ENCODE measurements at regions not wholly inside any gene's neighbourhood (a gene's known extent, or its start where the extent isn't known, plus 50 kb on each side); places are given as distances from the start of the nearest gene placed in this dataset.
"Not testable (repeated sequence)": the region's sequence is repeated elsewhere in the genome, so short reads cannot be mapped to it uniquely, and the experiment has no call there.

DNA sequence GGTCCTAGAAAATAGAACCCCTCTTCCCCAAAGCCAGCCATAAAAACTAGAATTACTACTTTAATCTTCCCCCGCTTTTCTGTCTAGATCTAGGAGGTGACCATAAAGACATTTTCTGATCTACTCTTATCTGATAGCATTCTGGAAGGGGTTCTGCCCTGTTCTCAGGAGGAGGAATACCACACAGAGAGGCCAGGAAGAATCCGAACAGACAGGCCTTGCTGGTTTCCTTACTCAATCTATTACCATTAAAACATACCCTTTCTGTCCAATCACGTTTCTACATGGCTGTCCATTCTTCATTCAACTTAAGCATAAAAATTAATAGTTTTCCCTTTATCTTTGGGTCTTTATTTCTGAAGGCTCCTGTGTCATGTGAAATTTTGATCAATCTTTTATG lies 198.7 kb downstream of the GPAT3 start:
- in situ Hi-C loops (cut with HindIII; ENCODE audit: low pct_unique_long_range_greater_than_20kb, low sequenced_read_pairs) = no loop called here
- DNase-seq (ENCODE audit: low read depth) = no peak

DNA sequence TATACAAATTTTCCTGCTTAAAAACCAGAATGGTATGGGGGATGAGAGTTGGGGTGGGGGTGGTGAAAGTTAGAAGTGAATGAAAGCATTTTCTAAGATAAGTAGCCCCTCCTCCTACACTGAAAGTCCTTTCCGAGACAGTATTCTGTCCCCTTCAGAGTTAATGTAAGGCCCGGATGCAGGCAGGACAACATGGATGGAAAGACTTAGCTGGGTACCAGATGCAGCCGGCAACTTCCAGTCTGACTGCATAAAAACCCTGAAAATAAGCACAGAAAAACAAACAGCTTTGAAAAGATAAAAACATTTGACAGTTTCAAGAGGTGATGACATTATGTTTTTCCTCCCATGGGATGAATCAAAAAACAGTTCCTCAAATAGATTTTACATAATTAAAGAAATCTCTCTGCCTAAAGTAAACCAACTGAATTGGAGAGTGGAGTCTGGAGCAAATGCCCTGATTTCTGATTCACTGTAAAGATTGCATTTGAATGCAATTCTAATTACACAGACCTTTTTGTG lies 196.3 kb downstream of the GPAT3 start:
- no peak for DNase-seq (ENCODE audit: low read depth)
- in situ Hi-C loops (cut with HindIII; ENCODE audit: low pct_unique_long_range_greater_than_20kb, low sequenced_read_pairs) = no loop called here

DNA sequence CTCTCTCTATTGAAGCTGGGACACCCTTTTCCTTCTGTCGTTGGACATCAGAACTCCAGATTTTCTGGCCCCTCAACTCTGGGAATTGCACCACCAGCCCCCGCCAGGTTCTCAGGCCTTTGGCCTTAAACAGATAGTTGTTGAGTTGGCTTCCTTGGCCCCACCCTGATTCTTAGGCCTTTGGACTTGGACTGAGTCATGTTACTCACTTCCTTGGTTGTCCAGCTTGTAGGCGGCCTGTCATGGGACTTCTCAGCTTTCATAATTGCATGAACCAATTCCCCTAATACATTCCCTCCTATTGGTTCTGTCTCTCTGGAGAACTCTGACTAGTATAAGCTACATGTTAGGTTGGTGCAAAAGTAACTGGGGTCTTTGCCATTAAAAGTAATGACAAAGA lies 195.7 kb downstream of the GPAT3 start:
- in situ Hi-C loops (cut with HindIII; ENCODE audit: low pct_unique_long_range_greater_than_20kb, low sequenced_read_pairs) = no loop called here
- DNase-seq (ENCODE audit: low read depth) = peak; percentile 4

DNA sequence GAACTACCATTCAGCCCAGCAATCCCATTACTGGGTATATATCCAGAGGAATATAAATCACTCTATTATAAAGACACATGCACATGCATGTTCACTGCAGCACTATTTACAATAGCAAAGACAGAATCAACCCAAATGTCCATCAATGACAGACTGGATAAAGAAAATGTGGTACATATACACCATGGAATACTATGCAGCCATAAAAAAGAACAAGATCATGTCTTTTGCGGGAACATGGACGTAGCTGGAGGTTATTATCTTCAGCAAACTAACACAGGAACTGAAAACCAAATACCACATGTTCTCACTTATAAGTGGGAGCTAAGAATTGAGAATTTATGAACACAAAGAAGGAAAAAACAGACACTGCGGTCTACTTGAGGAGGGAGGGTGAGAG lies 195.1 kb downstream of the GPAT3 start:
- DNase-seq (ENCODE audit: low read depth); in situ Hi-C loops (cut with HindIII; ENCODE audit: low pct_unique_long_range_greater_than_20kb, low sequenced_read_pairs): not testable (repeated sequence)

GRCh38 chr4:83728191-83728590 lies 192.3 kb downstream of the GPAT3 start:
- DNase-seq (ENCODE audit: low read depth) = no peak

DNA sequence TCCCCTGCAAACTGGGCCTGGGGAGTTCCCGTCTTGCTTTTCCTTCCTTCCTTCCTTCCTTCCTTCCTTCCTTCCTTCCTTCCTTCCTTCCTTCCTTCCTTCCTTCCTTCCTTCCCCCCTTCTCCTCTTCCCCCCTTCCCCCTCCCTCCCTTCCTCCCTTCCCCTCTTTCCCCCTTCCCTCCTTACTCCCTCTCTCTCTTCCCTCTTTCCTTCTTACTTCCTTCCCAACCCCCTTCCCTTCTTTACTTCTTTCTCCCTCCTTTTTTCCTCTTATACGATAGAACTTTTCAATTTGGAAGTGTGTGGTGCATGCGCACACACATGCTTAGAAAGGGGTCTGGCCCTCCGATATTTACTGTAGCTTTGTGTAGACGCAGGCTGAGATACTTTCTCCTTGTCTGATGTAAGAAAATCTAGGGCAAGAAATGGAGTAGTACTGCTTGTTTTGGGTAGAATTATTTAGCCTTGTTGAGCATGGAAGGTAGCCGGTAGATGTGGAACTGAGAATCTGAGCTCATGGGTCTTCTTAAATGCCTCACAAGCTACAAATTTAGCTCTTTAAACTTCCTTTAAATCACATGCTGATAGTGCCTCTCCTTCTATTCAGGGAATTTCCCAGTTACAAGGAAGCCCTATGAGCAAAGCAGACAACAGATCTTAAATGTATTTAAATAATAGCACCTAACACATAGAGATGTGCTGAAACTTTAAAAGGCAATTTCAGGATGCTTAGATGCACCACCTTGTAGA lies 189.6 kb downstream of the GPAT3 start:
- in situ Hi-C loops (cut with HindIII; ENCODE audit: low pct_unique_long_range_greater_than_20kb, low sequenced_read_pairs) = no loop called here
- DNase-seq (ENCODE audit: low read depth) = no peak

More at GRCh38 chr4:83728191-83728590, 192.3 kb downstream of the GPAT3 start:
- in situ Hi-C loops (cut with HindIII; ENCODE audit: low pct_unique_long_range_greater_than_20kb, low sequenced_read_pairs) = no loop called here

- no peak for DNase-seq (ENCODE audit: low read depth)
- in situ Hi-C loops (cut with HindIII; ENCODE audit: low pct_unique_long_range_greater_than_20kb, low sequenced_read_pairs) = no loop called here
Observed at GRCh38 chr4:83724485-83725335, 188.8 kb downstream of the GPAT3 start.

DNA sequence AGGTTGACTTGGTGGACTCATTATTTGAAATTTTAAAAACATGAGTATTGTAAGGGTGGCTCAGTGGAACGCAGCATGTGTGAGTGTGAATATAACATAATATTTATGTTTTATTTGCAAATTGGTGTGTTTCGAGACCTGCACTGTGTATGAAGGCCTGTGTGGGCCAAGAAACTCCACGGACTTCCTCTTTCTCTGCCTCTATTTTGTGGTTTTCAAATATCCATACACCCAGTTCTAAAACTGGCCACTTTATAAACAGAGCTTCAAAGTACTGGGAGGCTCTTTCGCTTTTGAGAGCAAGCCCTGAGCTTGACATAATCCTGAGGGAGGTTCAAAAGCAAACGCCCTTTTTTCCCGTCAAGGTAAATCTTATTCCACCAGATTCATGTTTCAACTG lies 187.7 kb downstream of the GPAT3 start:
- in situ Hi-C loops (cut with HindIII; ENCODE audit: low pct_unique_long_range_greater_than_20kb, low sequenced_read_pairs) = no loop called here
- DNase-seq (ENCODE audit: low read depth) = no peak

- DNase-seq (ENCODE audit: low read depth) = no peak
- in situ Hi-C loops (cut with HindIII; ENCODE audit: low pct_unique_long_range_greater_than_20kb, low sequenced_read_pairs) = no loop called here
Observed at GRCh38 chr4:83722730-83723269, 186.9 kb downstream of the GPAT3 start.

DNA sequence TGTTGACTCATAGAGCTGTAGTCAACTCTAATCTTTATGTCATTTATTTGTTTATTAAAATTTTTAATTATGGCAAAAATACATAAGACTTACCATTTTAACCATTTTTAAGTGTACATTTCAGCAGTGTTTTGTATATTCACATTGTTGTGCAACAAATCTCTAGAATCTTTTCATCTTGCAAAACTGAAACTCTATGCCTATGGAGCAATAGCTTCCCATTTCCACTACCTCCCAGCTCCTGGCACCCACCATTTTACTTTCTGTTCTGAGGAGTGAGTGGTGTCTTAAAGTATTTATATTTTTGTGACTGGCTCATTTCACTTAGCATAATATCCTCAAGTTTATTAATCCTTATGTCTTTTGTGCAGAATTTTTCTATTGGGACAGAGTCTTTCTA lies 181.0 kb downstream of the GPAT3 start:
- no peak for DNase-seq (ENCODE audit: low read depth)
- in situ Hi-C loops (cut with HindIII; ENCODE audit: low pct_unique_long_range_greater_than_20kb, low sequenced_read_pairs) = no loop called here

DNA sequence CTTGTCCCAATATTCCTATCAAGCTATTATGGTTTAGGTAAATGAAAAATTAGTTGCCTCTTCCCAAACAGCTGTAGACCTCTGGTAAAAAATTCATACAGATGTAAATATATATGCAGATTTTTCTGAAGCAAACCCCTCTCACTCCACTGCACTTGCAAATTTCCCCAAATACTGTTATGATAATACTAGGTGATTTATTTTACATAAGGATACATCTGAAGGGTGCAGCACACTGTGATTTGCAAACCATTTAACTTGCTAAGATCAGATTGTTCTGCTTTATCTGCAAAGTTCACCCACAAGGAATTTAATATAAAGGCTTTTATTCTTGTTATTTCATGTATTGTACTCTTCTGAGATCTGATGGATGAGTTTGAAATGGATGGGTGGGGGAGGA lies 177.0 kb downstream of the GPAT3 start:
- in situ Hi-C loops (cut with HindIII; ENCODE audit: low pct_unique_long_range_greater_than_20kb, low sequenced_read_pairs) = no loop called here
- no peak for DNase-seq (ENCODE audit: low read depth)

GRCh38 chr4:83709627-83710026 lies 173.7 kb downstream of the GPAT3 start:
- DNase-seq (ENCODE audit: low read depth) = no peak
- in situ Hi-C loops (cut with HindIII; ENCODE audit: low pct_unique_long_range_greater_than_20kb, low sequenced_read_pairs) = no loop called here

- in situ Hi-C loops (cut with HindIII; ENCODE audit: low pct_unique_long_range_greater_than_20kb, low sequenced_read_pairs) = no loop called here
- DNase-seq (ENCODE audit: low read depth) = peak; percentile 50
Observed at GRCh38 chr4:83708500-83709175, 172.7 kb downstream of the GPAT3 start.

GRCh38 chr4:83704786-83705185 lies 168.9 kb downstream of the GPAT3 start:
- DNase-seq (ENCODE audit: low read depth) = no peak
- in situ Hi-C loops (cut with HindIII; ENCODE audit: low pct_unique_long_range_greater_than_20kb, low sequenced_read_pairs) = no loop called here

- in situ Hi-C loops (cut with HindIII; ENCODE audit: low pct_unique_long_range_greater_than_20kb, low sequenced_read_pairs) = no loop called here
- DNase-seq (ENCODE audit: low read depth) = no peak
Observed at GRCh38 chr4:83703752-83704151, 167.8 kb downstream of the GPAT3 start.

- no peak for DNase-seq (ENCODE audit: low read depth)
- in situ Hi-C loops (cut with HindIII; ENCODE audit: low pct_unique_long_range_greater_than_20kb, low sequenced_read_pairs) = no loop called here
Observed at GRCh38 chr4:83701041-83701440, 165.1 kb downstream of the GPAT3 start.

DNA sequence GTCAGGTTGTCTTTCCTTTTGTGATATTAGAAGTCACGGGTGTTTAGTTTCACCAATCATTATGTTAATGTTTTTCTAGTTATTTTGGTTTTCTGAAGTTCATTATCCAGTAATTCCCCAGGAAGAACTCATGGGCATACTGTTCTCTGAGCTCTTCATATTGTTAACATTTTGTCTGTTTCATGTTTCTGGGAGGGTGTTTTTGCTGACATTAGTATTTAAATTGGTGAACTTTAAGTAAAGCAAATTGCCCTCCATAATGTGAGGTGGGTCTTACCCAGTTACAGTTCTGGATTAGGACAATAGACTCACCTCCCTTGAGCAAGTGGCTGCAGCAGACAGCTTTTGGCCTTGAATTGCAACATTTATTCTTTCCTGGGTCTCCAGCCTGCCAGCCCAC lies 163.4 kb downstream of the GPAT3 start:
- DNase-seq (ENCODE audit: low read depth) = no peak
- in situ Hi-C loops (cut with HindIII; ENCODE audit: low pct_unique_long_range_greater_than_20kb, low sequenced_read_pairs) = no loop called here

GRCh38 chr4:83692028-83692427 lies 156.1 kb downstream of the GPAT3 start:
- in situ Hi-C loops (cut with HindIII; ENCODE audit: low pct_unique_long_range_greater_than_20kb, low sequenced_read_pairs) = no loop called here

DNA sequence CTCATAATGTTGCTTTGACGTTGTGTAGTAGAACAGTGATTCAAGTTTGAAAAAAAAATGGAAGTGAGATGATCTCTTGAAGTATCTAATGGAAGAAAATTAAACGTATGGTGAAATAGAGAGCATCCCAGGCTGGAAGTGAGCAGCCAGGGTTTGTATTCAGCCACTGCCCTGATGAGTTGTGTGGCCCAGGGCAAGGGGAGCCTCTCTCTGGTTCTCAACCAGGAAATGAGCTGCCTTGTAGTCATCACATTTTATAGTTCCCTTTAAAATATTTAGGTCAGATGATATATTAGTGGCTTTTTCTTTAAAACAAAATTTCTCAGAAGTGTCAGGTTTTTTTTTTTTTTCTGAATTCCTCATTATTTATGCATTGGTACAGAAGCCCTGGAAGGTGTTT lies 150.3 kb downstream of the GPAT3 start:
- no peak for DNase-seq (ENCODE audit: low read depth)

More at GRCh38 chr4:83692028-83692427, 156.1 kb downstream of the GPAT3 start:
- no peak for DNase-seq (ENCODE audit: low read depth)

More for the DNA sequence above, 150.3 kb downstream of the GPAT3 start:
- in situ Hi-C loops (cut with HindIII; ENCODE audit: low pct_unique_long_range_greater_than_20kb, low sequenced_read_pairs) = no loop called here
